ENCODE measurements at regions not wholly inside any gene's neighbourhood (a gene's known extent, or its start where the extent isn't known, plus 50 kb on each side); places are given as distances from the start of the nearest gene placed in this dataset.

DNA sequence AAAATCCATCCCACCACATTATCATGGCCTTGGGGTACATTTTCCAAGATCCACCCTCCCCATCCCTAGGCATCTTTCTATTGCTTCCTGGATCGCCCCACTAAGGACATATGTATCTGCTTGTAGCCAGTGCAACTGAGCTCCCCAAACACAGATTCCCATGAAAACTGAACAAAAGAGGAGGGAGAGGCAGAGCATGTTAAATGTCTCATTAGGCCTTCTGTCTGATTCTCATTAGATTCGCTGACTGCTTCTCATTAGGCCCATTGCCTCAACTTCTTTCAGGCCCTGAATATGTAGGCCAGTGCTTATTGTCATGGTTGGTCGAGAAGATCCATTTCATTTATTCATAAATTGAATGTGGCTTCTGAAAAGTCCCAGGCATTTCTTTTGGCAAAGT is 698.9 kb downstream of the INHBA start:
- Histone ChIP-seq H4K91ac (replicated peaks; ENCODE audit: insufficient read length, low read length) (no peak overlapping the region), H3K79me2 (ENCODE audit: control insufficient read depth in 1 of 2, insufficient read depth in 2 of 2, low read length in 2 of 2) (no peaks in the 10 kb centered on the region), H3K9ac (replicated peaks in 1 of 4; ENCODE audit: extremely low read depth in 1 of 4, low read depth in 3 of 4, low read length in 3 of 4) (no peak overlapping the region), H3K4me3 (ENCODE audit: extremely low read depth in 1 of 4, insufficient read depth in 2 of 4, low read depth in 3 of 4, low read length in 4 of 4) (no peak overlapping the region), H2BK5ac (ENCODE audit: low read depth, low read length) (no peak overlapping the region), H2BK20ac (ENCODE audit: low read length) (no peak overlapping the region), H3K14ac (ENCODE audit: insufficient read length) (no peak overlapping the region), H3K23me2 (ENCODE audit: low read depth, low read length) (no peaks in the 10 kb centered on the region), H3K18ac (ENCODE audit: extremely low read depth, low read length) (no peak overlapping the region), H3K27me3 (replicated peaks in 1 of 4; ENCODE audit: control insufficient read depth in 3 of 4, extremely low read depth in 1 of 4, insufficient read depth in 3 of 4, low read length in 3 of 4) (no peaks in the 10 kb centered on the region), H4K5ac (ENCODE audit: insufficient read length, low read depth, low read length) (no peak overlapping the region), H2BK15ac (ENCODE audit: low read length) (no peak overlapping the region), H2AFZ (ENCODE audit: low read length) (no peak overlapping the region), H3K4ac (replicated peaks; ENCODE audit: insufficient read length, low read depth, low read length) (no peak overlapping the region), H4K20me1 (replicated peaks in 1 of 2; ENCODE audit: control insufficient read depth in 1 of 2, insufficient read depth in 2 of 2, low read length in 2 of 2) (no peaks in the 10 kb centered on the region), H4K8ac (ENCODE audit: extremely low read depth, insufficient read depth, low read length) (no peak overlapping the region), H3K23ac (ENCODE audit: insufficient read length) (no peak overlapping the region), H2BK12ac (ENCODE audit: low read depth, low read length) (no peak overlapping the region), H3K79me1 (ENCODE audit: low read depth, low read length) (no peaks in the 10 kb centered on the region), H3K9me3 (ENCODE audit: insufficient read depth in 2 of 2, low read depth in 1 of 2, low read length in 1 of 2) (no peaks in the 10 kb centered on the region), H3K4me1 (replicated peaks in 1 of 4; ENCODE audit: control insufficient read depth in 3 of 4, insufficient read depth in 4 of 4, low read length in 3 of 4) (peaks cover 0 to 3% (median 1%) of the 10 kb centered on the region in 4 experiments; a peak in 1 of 7 replicates), H2BK120ac (replicated peaks; ENCODE audit: low read depth, low read length) (no peak overlapping the region), H2AK5ac (ENCODE audit: low read depth, low read length) (no peak overlapping the region), H3K56ac (replicated peaks; ENCODE audit: insufficient read length, low read depth, low read length) (no peak overlapping the region), H3K4me2 (ENCODE audit: insufficient read depth in 1 of 2, low read depth in 2 of 2, low read length in 2 of 2) (no peak overlapping the region), H3K27ac (ENCODE audit: low read depth, low read length) (no peak overlapping the region), H3K36me3 (ENCODE audit: control insufficient read depth in 2 of 4, insufficient read depth in 4 of 4, low read length in 3 of 4) (no peaks in the 10 kb centered on the region)
- CTCF ChIA-PET (ENCODE audit: partially characterized antibody): interaction anchor here (0.6 to 3.7 kb wide), 50 partner anchors 8 to 771 kb away, joined by 3 to 29 read pairs (median 4); no protein-coding TSS in a partner anchor
- POLR2A ChIA-PET (ENCODE audit: partially characterized antibody): no interaction called here
- 91% methylated on average over 3 of the region's 3 CpGs; no CpG with 5 or more reads in 1 of the 2 experiments for WGBS, 2 experiments (ENCODE audit: extremely low coverage in 1 of 2, insufficient coverage in 1 of 2, insufficient read length in 1 of 2, insufficient replicate concordance in 2 of 2, low coverage in 1 of 2, low lambda C conversion rate in 2 of 2, missing lambda C conversion rate in 1 of 2)
- DNase-seq (ENCODE audit: low read depth in 1 of 2, low spot score in 2 of 2): no peak
- no peak for FAIRE-seq
- no peak for TF ChIP-seq CHD1 (IDR thresholded peaks at IDR 0.05; ENCODE audit: low read depth, low read length)
